ENCODE measurements at regions not wholly inside any gene's neighbourhood (a gene's known extent, or its start where the extent isn't known, plus 50 kb on each side); places are given as distances from the start of the nearest gene placed in this dataset.

- Histone ChIP-seq H3K36me3 (ENCODE audit: low read depth) (no peaks in the 10 kb centered on the region), H3K4me1 (ENCODE audit: low read depth) (no peaks in the 10 kb centered on the region), H3K4me3 (no peak overlapping the region), H3K9me3 (no peaks in the 10 kb centered on the region)
- TF ChIP-seq CTCF (IDR thresholded peaks at IDR 0.05), result no peak
- DNase-seq, result no peak
- ATAC-seq, result no peak
- intact Hi-C loops (cut with DNase I, micrococcal nuclease), result no loop called here
Observed at GRCh38 chr20:48070991-48071652, 285.8 kb upstream of the SULF2 start.

DNA sequence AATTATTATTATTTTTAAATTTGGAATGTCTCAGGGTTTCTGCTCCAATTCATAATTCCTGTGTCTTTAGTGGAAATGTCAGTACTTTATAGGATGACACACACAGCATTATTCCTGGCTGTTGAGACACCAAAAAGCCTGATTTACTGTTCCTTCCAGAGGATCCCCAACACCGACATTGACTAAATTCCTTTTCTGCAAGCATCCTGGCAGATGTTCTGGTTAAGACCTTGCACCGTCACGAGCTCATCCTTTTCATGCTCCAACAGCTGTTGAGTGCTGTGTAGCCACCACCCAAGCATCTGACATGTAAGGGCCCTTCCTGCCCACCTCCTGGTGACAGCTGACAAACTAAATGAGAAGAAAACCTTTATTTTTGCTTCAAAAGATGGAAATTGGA is 284.3 kb upstream of the SULF2 start:
- no peak overlapping the region for H3K4me3 ChIP-seq
- no peak for TF ChIP-seq CTCF (IDR thresholded peaks at IDR 0.05)
- ATAC-seq (no peak), DNase-seq (no peak)
- H3K9me3 ChIP-seq, result no peaks in the 10 kb centered on the region
- H3K36me3 ChIP-seq (ENCODE audit: low read depth), result no peaks in the 10 kb centered on the region
- intact Hi-C loops (cut with DNase I, micrococcal nuclease), result no loop called here
- no peaks in the 10 kb centered on the region for H3K4me1 ChIP-seq (ENCODE audit: low read depth)

- TF ChIP-seq CTCF (IDR thresholded peaks at IDR 0.05), result no peak
- Histone ChIP-seq H3K36me3 (ENCODE audit: low read depth) (no peaks in the 10 kb centered on the region), H3K4me3 (no peak overlapping the region), H3K9me3 (no peaks in the 10 kb centered on the region), H3K4me1 (ENCODE audit: low read depth) (no peaks in the 10 kb centered on the region)
- intact Hi-C loops (cut with DNase I, micrococcal nuclease), result no loop called here
- ATAC-seq (no peak), DNase-seq (no peak)
Observed at GRCh38 chr20:48066851-48067250, 281.6 kb upstream of the SULF2 start.

DNA sequence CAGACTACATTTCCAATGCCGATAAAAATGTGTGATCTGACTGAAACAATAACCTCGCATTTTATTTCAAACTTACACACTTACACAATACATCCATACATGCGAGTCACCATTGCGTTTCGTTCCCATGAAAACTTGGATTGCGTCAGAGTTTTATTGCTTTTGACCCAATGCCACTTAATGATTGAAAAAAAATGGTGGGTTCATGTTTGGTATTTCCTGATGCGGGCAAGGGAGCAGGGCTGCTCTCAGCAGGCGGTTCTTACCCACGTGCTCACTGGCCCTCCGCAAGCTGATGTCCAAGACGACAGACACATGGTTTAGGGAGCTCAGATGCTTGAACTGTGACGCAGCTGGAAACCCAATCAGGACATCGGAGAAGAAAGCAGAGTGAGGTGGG is 281.0 kb upstream of the SULF2 start:
- Histone ChIP-seq H3K4me1 (ENCODE audit: low read depth) (no peaks in the 10 kb centered on the region), H3K9me3 (no peaks in the 10 kb centered on the region), H3K4me3 (no peak overlapping the region), H3K36me3 (ENCODE audit: low read depth) (no peaks in the 10 kb centered on the region)
- no peak for ATAC-seq
- intact Hi-C loops (cut with DNase I, micrococcal nuclease), result no loop called here
- no peak for DNase-seq
- TF ChIP-seq CTCF (IDR thresholded peaks at IDR 0.05), result no peak

GRCh38 chr20:48065833-48066232 is 280.6 kb upstream of the SULF2 start:
- Histone ChIP-seq H3K36me3 (ENCODE audit: low read depth) (no peaks in the 10 kb centered on the region), H3K4me3 (no peak overlapping the region), H3K4me1 (ENCODE audit: low read depth) (no peaks in the 10 kb centered on the region), H3K9me3 (no peaks in the 10 kb centered on the region)
- TF ChIP-seq CTCF (IDR thresholded peaks at IDR 0.05), result no peak
- ATAC-seq (no peak), DNase-seq (no peak)
- intact Hi-C loops (cut with DNase I, micrococcal nuclease), result no loop called here

- no peak for TF ChIP-seq CTCF (IDR thresholded peaks at IDR 0.05)
Observed at GRCh38 chr20:48064929-48065328, 279.6 kb upstream of the SULF2 start.

More at GRCh38 chr20:48064929-48065328, 279.6 kb upstream of the SULF2 start:
- Histone ChIP-seq H3K36me3 (ENCODE audit: low read depth) (no peaks in the 10 kb centered on the region), H3K4me3 (no peak overlapping the region), H3K4me1 (ENCODE audit: low read depth) (no peaks in the 10 kb centered on the region), H3K9me3 (no peaks in the 10 kb centered on the region)
- ATAC-seq, result no peak
- DNase-seq, result no peak
- intact Hi-C loops (cut with DNase I, micrococcal nuclease), result no loop called here
